DMS53 (cell line): ENCODE measurements at regions not wholly inside any gene's neighbourhood (a gene's known extent, or its start where the extent isn't known, plus 50 kb on each side); places are given as distances from the start of the nearest gene placed in this dataset.
"Not testable (repeated sequence)": the region's sequence is repeated elsewhere in the genome, so short reads cannot be mapped to it uniquely, and the experiment has no call there.

ENCODE experiments used
- DNase-seq: peaks from one replicate; lab custom pipeline; 2025; lab: John Stamatoyannopoulos, UW

DNA sequence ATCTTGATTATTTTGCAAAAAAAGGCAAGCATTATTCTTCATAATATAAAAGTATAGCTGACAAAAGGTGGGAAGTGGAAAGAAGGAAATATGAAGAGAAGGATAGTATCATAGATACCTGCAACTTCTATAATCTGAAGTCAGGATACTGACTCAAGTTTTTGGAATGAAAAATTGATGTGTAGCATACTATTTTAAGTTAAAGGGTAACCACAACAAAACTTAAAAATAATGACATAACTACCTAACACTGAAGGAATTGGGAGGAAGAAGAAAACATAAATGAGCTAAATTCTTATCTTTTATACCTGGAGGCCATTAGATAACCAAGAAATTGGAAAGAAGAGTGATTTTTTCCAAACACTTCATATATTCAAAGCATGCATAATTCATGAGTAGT lies 51.8 kb upstream of the TLE1 start:
- DNase-seq: no peak

GRCh38 chr9:81748091-81748490 lies 58.7 kb upstream of the TLE1 start:
- DNase-seq: no peak

DNA sequence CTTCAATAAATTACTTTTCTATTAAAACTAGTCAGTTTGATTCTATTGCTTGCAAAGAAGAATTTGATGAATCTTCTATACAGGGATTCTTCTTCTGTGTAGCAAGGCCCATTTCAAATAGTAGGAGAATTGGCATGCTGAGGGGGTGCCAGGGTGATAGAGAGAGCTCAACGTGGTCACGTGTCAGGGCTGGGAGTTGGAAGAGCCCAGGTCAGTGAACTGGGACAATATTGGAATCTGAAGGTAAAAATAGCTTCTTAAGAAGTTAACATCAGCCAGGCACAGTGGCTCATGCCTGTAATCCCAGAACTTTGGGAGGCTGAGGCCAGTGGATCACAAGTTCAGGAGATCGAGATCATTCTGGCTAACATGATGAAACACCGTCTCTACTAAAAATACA lies 64.1 kb upstream of the TLE1 start:
- no peak for DNase-seq

DNA sequence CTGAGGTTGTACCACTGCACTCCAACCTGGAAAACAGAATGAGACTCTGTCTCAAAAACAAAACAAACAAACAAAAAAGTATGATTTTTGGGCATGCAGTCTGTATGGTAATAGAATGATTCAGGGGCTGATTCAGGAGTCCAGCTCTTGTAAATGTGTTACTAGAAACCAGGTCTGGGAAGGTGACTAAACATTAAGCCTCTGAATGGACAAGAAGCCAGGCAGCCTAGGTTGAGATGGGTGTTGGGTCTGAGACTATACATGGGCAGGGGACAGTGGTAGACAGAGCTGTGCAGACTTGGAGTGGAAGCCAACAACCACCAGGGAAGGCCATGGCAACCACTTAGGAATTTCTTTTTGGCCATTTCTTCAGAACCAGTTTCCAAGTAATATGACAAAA lies 64.9 kb upstream of the TLE1 start:
- DNase-seq: no peak

GRCh38 chr9:81755721-81756120 lies 66.4 kb upstream of the TLE1 start:
- no peak for DNase-seq

GRCh38 chr9:81756561-81756960 lies 67.2 kb upstream of the TLE1 start:
- no peak for DNase-seq

DNA sequence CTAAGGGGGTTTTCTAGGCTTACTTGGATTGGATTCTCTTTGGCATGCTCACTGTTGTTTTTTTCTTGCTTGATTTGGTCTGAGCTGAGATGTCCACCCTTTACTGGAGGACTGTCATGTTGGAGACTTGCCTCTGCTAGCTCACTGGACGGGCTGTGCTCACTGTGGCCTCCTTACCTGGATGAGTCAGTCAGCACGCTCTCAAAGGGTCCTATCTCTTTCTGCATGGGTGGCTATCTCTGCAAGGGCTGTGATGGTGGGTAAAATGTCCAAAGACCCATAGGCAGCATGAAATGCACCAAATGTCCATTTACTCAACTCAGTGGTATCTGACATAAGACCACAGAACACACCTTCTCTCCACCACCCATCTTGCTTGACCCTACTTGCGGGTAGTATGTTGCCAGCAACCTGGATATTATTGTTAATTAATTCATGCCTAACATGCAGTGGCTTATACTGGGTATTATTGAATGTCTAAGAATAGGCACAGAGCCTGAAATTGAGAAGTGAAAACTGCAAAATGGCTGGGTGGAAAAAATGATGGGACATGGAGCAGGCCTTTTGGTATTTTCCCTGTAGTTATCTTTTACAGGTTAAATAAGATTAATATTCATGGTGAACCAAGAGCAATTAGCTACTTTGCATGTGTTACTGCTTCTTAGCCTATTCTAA lies 68.9 kb upstream of the TLE1 start:
- DNase-seq: no peak

DNA sequence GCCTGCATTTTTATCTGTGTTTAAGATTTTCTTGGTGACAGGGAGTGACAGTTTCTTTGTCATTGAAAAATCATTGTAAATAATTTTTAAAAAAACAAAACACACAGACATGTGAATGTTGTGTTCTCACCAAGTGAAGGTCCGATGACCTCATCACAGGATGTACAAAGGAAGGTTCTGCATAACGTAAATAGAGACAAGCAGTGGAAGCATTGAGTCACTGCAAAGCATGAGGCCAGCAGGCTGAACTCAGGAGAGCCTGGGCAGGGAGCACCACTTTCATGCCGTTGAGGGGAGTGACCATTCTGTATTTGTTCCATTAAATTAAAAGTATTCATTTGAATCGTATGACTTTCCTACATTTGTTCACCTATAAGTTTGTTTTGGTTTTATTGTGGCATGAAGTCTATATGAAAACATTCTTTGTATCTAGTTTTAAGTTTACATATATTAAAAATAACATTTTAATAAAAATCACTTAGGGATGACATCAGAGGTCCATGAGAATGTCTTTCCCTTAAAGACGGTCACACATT lies 70.4 kb upstream of the TLE1 start:
- peak; percentile 91 for DNase-seq

- DNase-seq: no peak
These were observed 78.6 kb upstream of the TLE1 start for GRCh38 chr9:81767921-81768320.

- peak; percentile 66 for DNase-seq
These were observed 82.2 kb upstream of the TLE1 start for GRCh38 chr9:81771571-81771970.

- peak; percentile 28 for DNase-seq
These were observed 82.8 kb upstream of the TLE1 start for GRCh38 chr9:81772144-81772543.

DNA sequence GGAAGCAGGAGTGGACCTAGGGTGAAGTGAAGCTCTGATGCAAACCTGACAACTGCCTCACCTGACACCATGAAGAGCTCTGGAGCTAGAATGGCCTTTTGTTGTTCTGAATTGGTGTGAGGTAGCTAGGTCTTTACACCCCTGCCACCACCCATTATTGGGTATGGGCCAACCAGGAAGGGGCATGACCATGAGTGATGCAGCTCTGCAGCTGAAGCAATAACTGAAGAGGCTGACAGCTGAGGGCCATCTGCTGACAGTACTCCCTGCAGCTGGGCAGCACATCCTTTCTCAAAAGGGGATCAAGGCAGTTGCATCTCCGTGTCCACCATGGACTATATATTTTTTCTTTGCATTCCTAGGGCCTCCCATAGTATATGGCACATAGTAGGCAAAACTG lies 87.0 kb upstream of the TLE1 start:
- DNase-seq: peak; percentile 96

DNA sequence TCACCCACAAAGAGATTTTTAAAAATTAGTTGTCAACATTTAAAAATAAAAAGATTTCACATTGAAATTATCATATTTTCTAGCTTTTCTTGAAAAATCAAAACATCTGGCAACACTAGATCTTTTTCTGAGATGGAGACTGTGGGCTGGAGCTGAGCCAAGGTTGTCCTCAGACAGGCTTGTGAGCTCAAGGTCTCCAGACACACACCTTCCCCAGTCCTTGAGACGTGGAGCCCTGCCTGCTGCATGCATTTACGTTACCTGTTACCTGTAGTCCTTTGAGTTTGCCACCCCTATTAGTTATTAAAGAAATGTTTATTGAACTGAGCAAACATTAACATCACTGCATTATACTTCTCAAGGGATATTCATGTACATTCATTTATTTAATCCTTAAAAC lies 87.5 kb upstream of the TLE1 start:
- peak; percentile 28 for DNase-seq

DNA sequence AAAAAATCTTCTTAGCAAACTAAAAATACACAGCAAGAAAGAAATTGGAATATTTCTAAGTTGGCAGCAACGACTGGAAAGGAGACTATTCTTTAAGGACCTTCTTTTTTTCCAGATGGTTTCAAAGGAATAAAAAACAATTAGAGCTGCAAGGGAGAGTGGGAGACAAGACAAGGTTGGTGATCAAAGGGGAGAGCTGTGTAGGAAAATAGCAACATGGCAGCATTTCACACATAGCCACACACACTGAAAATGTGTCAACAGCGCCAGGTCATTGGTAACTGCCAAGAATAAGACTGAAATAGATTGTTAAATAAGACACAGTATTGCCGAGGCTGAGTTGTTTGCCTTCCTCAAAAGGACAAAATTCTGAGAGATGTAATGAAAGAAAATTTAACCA lies 88.1 kb upstream of the TLE1 start:
- DNase-seq: no peak

GRCh38 chr9:81782313-81782995 lies 93.1 kb upstream of the TLE1 start:
- no peak for DNase-seq

DNA sequence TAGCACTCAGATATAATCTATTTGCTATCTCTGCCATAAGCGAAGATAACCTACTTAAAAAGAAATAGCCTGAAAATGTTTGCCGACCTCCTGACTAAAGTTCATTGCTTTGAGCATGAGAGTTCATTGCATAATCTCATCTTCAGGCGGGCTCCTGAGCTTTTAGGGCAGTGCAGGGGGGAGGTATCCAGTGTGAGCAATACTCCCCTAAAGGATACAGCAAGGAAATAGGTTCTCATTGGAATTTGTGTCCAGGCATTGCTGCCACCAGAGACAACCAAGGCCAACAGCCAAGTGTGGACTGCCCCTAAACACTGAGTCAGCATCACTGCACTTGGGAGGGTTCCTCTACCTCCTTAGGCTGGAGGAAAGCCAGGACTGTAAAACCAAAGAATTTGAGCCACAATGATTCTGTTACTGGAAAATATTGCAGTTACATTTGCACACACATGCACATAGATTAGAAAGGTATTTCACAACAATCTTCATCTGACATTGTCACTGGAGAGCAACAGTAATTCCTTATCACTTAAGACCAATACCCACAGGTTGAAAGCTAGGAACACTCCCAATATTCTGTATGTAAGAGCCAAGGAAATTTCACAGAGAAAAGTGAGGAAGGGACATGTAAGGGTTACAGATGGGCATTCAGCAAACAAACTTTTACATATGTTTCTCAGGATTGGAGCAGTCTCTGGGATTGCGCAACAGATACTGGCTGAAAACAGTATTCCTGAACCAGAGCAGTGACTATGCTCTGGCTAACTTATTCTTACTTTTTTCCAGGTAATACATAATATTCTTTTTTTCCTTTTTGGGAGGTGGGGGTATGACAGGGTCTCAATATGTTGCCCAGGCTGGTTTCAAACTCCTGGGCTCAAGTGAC lies 98.6 kb upstream of the TLE1 start:
- no peak for DNase-seq

DNA sequence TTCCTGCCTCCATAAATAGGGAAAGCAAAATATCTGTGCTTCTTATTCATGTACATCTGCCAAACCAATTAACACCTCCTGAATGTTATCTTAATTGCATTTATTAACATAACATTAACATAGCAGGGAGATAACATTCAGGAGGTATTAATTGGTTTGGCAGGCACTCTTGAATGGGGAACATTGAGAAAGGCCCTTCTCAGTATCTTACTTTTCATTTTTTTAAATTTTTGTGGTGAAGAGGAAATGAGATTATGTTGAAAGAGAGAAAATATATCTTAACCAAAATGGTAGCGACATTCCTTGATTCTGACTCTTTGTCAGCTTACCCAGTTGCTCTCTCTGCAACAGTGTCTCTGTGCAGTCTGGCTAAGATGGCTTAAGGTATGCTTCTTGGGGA lies 100.4 kb upstream of the TLE1 start:
- no peak for DNase-seq

- DNase-seq: no peak
These were observed 100.8 kb upstream of the TLE1 start for GRCh38 chr9:81790166-81790565.

- no peak for DNase-seq
These were observed 101.7 kb upstream of the TLE1 start for GRCh38 chr9:81791076-81791475.

GRCh38 chr9:81798606-81799005 lies 109.3 kb upstream of the TLE1 start:
- DNase-seq: no peak

- DNase-seq: peak; percentile 61
These were observed 111.8 kb upstream of the TLE1 start for GRCh38 chr9:81801190-81801589.

- no peak for DNase-seq
These were observed 115.0 kb upstream of the TLE1 start for GRCh38 chr9:81804306-81804705.

GRCh38 chr9:81811688-81812087 lies 116.5 kb upstream of the SPATA31D4 start:
- DNase-seq: not testable (repeated sequence)
